Astrocyte (in vitro differentiated cells and primary cell): ENCODE measurements at regions not wholly inside any gene's neighbourhood (a gene's known extent, or its start where the extent isn't known, plus 50 kb on each side); places are given as distances from the start of the nearest gene placed in this dataset.
"Not testable (repeated sequence)": the region's sequence is repeated elsewhere in the genome, so short reads cannot be mapped to it uniquely, and the experiment has no call there.

Experiments
- DNase-seq: peaks from one replicate; pipeline ENCODE4 v3.0.0-alpha.2; 2010; ENCODE audit warnings: low read depth
- FAIRE-seq: peaks from 2 replicates; lab custom pipeline; 2011; peaks lifted over from hg19 to GRCh38; lab: Jason Lieb, UNC
- H2AFZ ChIP-seq: 2 replicates; pipeline ENCODE4 v1.6.0; 2012; ENCODE audit warnings: low read depth, low read length, inconsistent platforms
- H3K27ac ChIP-seq: 2 replicates; pipeline ENCODE4 v1.5.1; 2011; ENCODE audit warnings: low read depth, low read length, inconsistent platforms
- H3K27me3 ChIP-seq: 2 replicates; pipeline ENCODE4 v1.6.0; 2011; ENCODE audit warnings: low read length, inconsistent platforms; ENCODE audit not compliant: insufficient read depth
- H3K36me3 ChIP-seq: 2 replicates; pipeline ENCODE4 v1.5.1; 2011; ENCODE audit warnings: low read length, inconsistent platforms; ENCODE audit not compliant: insufficient read depth
- H3K4me1 ChIP-seq: 2 replicates; pipeline ENCODE4 v1.5.1; 2011; ENCODE audit warnings: low read length, inconsistent platforms; ENCODE audit not compliant: insufficient read depth
- H3K4me2 ChIP-seq: 2 replicates; pipeline ENCODE4 v1.6.0; 2012; ENCODE audit warnings: low read length, inconsistent platforms
- H3K4me3 ChIP-seq: 2 replicates; pipeline ENCODE4 v1.5.1; 2011; ENCODE audit warnings: low read depth, mild to moderate bottlenecking, low read length, inconsistent platforms; ENCODE audit not compliant: insufficient read depth
- H3K79me2 ChIP-seq: 2 replicates; pipeline ENCODE4 v1.6.0; 2012; ENCODE audit warnings: mild to moderate bottlenecking, low read length, inconsistent platforms; ENCODE audit not compliant: insufficient read depth
- H3K9ac ChIP-seq: 2 replicates; pipeline ENCODE4 v1.6.0; 2012; ENCODE audit warnings: mild to moderate bottlenecking, low read length, inconsistent platforms
- H3K9me3 ChIP-seq: 2 replicates; pipeline ENCODE4 v1.5.1; 2012; ENCODE audit warnings: low read depth, mild to moderate bottlenecking, low read length, inconsistent platforms; ENCODE audit not compliant: insufficient read depth
- H4K20me1 ChIP-seq: 2 replicates; pipeline ENCODE4 v1.6.0; 2012; ENCODE audit warnings: low read length, inconsistent platforms; ENCODE audit not compliant: insufficient read depth
- H3K27ac Mint-ChIP-seq: one replicate; pipeline ENCODE4 v1.8.0; 2021; ENCODE audit warnings: mild to moderate bottlenecking, mixed read lengths; ENCODE audit not compliant: unreplicated experiment
- H3K27me3 Mint-ChIP-seq: one replicate; pipeline ENCODE4 v1.8.0; 2021; ENCODE audit warnings: low read depth, mixed read lengths; ENCODE audit not compliant: unreplicated experiment
- H3K36me3 Mint-ChIP-seq: one replicate; pipeline ENCODE4 v1.8.0; 2021; ENCODE audit warnings: low read depth, mixed read lengths; ENCODE audit not compliant: unreplicated experiment
- H3K4me1 Mint-ChIP-seq: one replicate; pipeline ENCODE4 v1.8.0; 2021; ENCODE audit warnings: low read depth, mixed read lengths; ENCODE audit not compliant: unreplicated experiment
- H3K4me3 Mint-ChIP-seq: one replicate; pipeline ENCODE4 v1.8.0; 2021; ENCODE audit warnings: mild to moderate bottlenecking, moderate library complexity, mixed read lengths; ENCODE audit not compliant: unreplicated experiment
- H3K9me3 Mint-ChIP-seq: one replicate; pipeline ENCODE4 v1.8.0; 2021; ENCODE audit warnings: mild to moderate bottlenecking, mixed read lengths; ENCODE audit not compliant: unreplicated experiment
- CTCF ChIP-seq: IDR thresholded peaks from 2 replicates; pipeline ENCODE4 v1.5.1; 2011; ENCODE audit warnings: low read depth, mild to moderate bottlenecking, inconsistent platforms, low read length, moderate library complexity; ENCODE audit not compliant: insufficient read depth
- EZH2 ChIP-seq: IDR thresholded peaks from 2 replicates; pipeline ENCODE4 v1.6.1; 2012; ENCODE audit warnings: mild to moderate bottlenecking, low read length, inconsistent platforms; ENCODE audit not compliant: insufficient read depth

GRCh38 chr15:70375586-70375985 lies 277.9 kb upstream of the TLE3 start:
- Histone ChIP-seq H3K79me2 (no peaks in the 10 kb centered on the region), H3K36me3 (no peaks in the 10 kb centered on the region), H3K9me3 (no peaks in the 10 kb centered on the region), H3K9ac (no peak overlapping the region), H2AFZ (no peak overlapping the region), H3K27me3 (peaks cover 11% of the 10 kb centered on the region), H3K4me3 (no peak overlapping the region), H3K4me2 (peak overlapping the region; percentile 43), H4K20me1 (no peaks in the 10 kb centered on the region), H3K4me1 (peaks cover 13% of the 10 kb centered on the region), H3K27ac (no peak overlapping the region)
- H3K4me1 Mint-ChIP-seq = peaks cover 23% of the 10 kb centered on the region
- no peak overlapping the region for H3K27ac Mint-ChIP-seq
- no peak for FAIRE-seq
- TF ChIP-seq EZH2 = no peak
- TF ChIP-seq CTCF = no peak
- no peak for DNase-seq
- H3K27me3 Mint-ChIP-seq = peaks cover 77% of the 10 kb centered on the region
- H3K9me3 Mint-ChIP-seq = peaks cover 18% of the 10 kb centered on the region
- H3K36me3 Mint-ChIP-seq = no peaks in the 10 kb centered on the region
- no peak overlapping the region for H3K4me3 Mint-ChIP-seq

- Histone ChIP-seq H3K4me2 (peak overlapping the region; percentile 43), H2AFZ (no peak overlapping the region), H3K9ac (no peak overlapping the region), H3K79me2 (no peaks in the 10 kb centered on the region), H4K20me1 (no peaks in the 10 kb centered on the region), H3K4me1 (peaks cover 13% of the 10 kb centered on the region), H3K9me3 (no peaks in the 10 kb centered on the region), H3K4me3 (no peak overlapping the region), H3K36me3 (no peaks in the 10 kb centered on the region), H3K27ac (no peak overlapping the region), H3K27me3 (peaks cover 11% of the 10 kb centered on the region)
- Mint-ChIP-seq H3K27ac (no peak overlapping the region), H3K4me3 (no peak overlapping the region), H3K4me1 (peaks cover 23% of the 10 kb centered on the region), H3K36me3 (no peaks in the 10 kb centered on the region), H3K9me3 (peaks cover 18% of the 10 kb centered on the region), H3K27me3 (peaks cover 79% of the 10 kb centered on the region)
- no peak for FAIRE-seq
- TF ChIP-seq CTCF = no peak
- TF ChIP-seq EZH2 = no peak
- DNase-seq = peak; percentile 49
Measured at GRCh38 chr15:70375006-70375431, 277.3 kb upstream of the TLE3 start.

- Mint-ChIP-seq H3K4me1 (peaks cover 23% of the 10 kb centered on the region), H3K27ac (no peak overlapping the region), H3K36me3 (no peaks in the 10 kb centered on the region), H3K4me3 (no peak overlapping the region), H3K27me3 (peaks cover 79% of the 10 kb centered on the region), H3K9me3 (peaks cover 20% of the 10 kb centered on the region)
- peaks cover 13% of the 10 kb centered on the region for H3K4me1 ChIP-seq
- FAIRE-seq (no peak), DNase-seq (no peak)
- no peak overlapping the region for H3K9ac ChIP-seq
- no peak overlapping the region for H3K4me2 ChIP-seq
- H3K9me3 ChIP-seq = no peaks in the 10 kb centered on the region
- no peak overlapping the region for H3K4me3 ChIP-seq
- H3K36me3 ChIP-seq = no peaks in the 10 kb centered on the region
- no peaks in the 10 kb centered on the region for H4K20me1 ChIP-seq
- H2AFZ ChIP-seq = no peak overlapping the region
- TF ChIP-seq EZH2 (no peak), CTCF (no peak)
- H3K27ac ChIP-seq = no peak overlapping the region
- peaks cover 11% of the 10 kb centered on the region for H3K27me3 ChIP-seq
- no peaks in the 10 kb centered on the region for H3K79me2 ChIP-seq
Measured at GRCh38 chr15:70374096-70374495, 276.4 kb upstream of the TLE3 start.

GRCh38 chr15:70373439-70373838 lies 275.7 kb upstream of the TLE3 start:
- H3K4me2 ChIP-seq, H3K9me3 ChIP-seq, FAIRE-seq, H3K36me3 ChIP-seq, H3K9ac ChIP-seq, H2AFZ ChIP-seq, H3K36me3 Mint-ChIP-seq, H4K20me1 ChIP-seq, H3K27ac Mint-ChIP-seq, DNase-seq, H3K4me3 Mint-ChIP-seq, H3K4me3 ChIP-seq, H3K27ac ChIP-seq, H3K79me2 ChIP-seq: not testable (repeated sequence)
- H3K4me1 ChIP-seq = peaks cover 13% of the 10 kb centered on the region
- Mint-ChIP-seq H3K27me3 (peaks cover 81% of the 10 kb centered on the region), H3K9me3 (peaks cover 21% of the 10 kb centered on the region), H3K4me1 (peaks cover 20% of the 10 kb centered on the region)
- H3K27me3 ChIP-seq = peaks cover 17% of the 10 kb centered on the region
